GM12873 (cell line): ENCODE measurements at regions not wholly inside any gene's neighbourhood (a gene's known extent, or its start where the extent isn't known, plus 50 kb on each side); places are given as distances from the start of the nearest gene placed in this dataset.

Source experiments
- CTCF ChIP-seq: IDR thresholded peaks from 2 replicates; pipeline ENCODE4 v1.5.1; 2012; ENCODE audit warnings: low read depth, mild to moderate bottlenecking, moderate library complexity, low read length, control low read depth; ENCODE audit not compliant: insufficient read depth; ENCODE audit errors: missing control alignments

- TF ChIP-seq CTCF = no peak
These were observed 184.4 kb upstream of the CDH11 start for GRCh38 chr16:65306300-65306699.

GRCh38 chr16:65305266-65305959 lies 183.6 kb upstream of the CDH11 start:
- no peak for TF ChIP-seq CTCF

DNA sequence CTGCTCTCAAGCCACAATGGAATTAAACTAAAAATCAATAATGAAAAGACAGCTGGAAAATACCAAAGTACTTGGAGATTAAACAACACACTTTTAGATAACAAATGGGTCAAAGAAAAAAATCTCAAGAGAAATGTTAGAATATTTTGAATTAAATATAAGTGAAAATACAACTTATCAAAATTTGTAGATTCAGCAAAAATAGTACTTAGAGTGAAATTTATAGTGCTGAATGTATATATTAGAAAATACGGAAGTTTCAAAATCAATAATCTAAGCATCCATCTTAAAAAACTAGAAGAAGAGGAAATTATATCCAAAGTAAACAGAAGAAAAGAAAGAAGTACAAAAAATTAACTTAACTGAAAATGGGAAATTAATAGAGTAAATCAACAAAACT lies 179.2 kb upstream of the CDH11 start:
- TF ChIP-seq CTCF = no peak

GRCh38 chr16:65297453-65297852 lies 175.6 kb upstream of the CDH11 start:
- no peak for TF ChIP-seq CTCF

GRCh38 chr16:65295527-65295926 lies 173.7 kb upstream of the CDH11 start:
- no peak for TF ChIP-seq CTCF

DNA sequence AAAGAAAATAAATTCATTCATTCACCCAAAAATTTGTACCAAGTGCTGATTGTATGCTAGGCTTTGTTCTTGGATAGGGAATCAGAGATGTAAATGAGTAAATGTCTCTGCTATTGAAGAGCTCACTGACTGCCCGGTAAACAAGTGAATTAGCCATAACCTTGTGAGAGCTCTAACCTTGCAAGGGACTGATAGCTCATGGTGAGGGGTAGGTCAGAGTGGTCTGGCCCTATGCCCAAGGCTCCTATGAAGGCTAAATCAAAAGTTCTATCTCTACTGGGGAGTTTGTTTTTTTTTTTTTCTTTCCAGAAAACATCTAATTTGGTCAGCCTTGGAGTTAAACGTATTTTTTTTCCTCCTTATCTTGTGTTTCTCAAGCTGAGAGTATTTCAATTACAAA lies 172.8 kb upstream of the CDH11 start:
- TF ChIP-seq CTCF = no peak

GRCh38 chr16:65294165-65294564 lies 172.3 kb upstream of the CDH11 start:
- no peak for TF ChIP-seq CTCF
